ENCODE measurements at regions not wholly inside any gene's neighbourhood (a gene's known extent, or its start where the extent isn't known, plus 50 kb on each side); places are given as distances from the start of the nearest gene placed in this dataset.

DNA sequence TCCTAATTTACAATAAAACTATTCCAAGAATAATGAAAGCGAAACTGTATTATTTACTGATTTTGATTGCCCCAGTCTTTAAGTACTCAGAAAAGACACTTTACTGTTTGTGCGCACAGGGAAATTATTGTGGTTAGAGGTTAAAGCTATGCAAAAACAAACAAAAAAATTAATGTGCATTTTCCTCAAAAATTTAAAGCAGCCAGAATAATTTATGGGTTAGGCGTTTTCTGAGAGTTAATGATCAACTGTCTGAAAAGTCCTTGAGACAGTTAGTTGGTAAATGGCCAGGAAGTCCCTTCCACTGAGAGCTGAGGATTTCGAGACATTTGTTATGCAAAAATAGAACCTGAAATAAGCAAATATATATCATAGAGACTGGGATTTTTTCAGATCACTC, 143.3 kb downstream of the IRS1 start:
- no peak overlapping the region for H3K4me3 ChIP-seq (replicated peaks; ENCODE audit: low read depth, low read length)
- no peak for DNase-seq (ENCODE audit: low read depth)
- TF ChIP-seq, protein P1, sequence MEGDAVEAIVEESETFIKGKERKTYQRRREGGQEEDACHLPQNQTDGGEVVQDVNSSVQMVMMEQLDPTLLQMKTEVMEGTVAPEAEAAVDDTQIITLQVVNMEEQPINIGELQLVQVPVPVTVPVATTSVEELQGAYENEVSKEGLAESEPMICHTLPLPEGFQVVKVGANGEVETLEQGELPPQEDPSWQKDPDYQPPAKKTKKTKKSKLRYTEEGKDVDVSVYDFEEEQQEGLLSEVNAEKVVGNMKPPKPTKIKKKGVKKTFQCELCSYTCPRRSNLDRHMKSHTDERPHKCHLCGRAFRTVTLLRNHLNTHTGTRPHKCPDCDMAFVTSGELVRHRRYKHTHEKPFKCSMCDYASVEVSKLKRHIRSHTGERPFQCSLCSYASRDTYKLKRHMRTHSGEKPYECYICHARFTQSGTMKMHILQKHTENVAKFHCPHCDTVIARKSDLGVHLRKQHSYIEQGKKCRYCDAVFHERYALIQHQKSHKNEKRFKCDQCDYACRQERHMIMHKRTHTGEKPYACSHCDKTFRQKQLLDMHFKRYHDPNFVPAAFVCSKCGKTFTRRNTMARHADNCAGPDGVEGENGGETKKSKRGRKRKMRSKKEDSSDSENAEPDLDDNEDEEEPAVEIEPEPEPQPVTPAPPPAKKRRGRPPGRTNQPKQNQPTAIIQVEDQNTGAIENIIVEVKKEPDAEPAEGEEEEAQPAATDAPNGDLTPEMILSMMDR (IDR thresholded peaks at IDR 0.05; ENCODE audit: low read length, missing control alignments): no peak

GRCh38 chr2:226655871-226656270, 143.7 kb downstream of the IRS1 start:
- no peak for DNase-seq (ENCODE audit: low read depth)
- TF ChIP-seq, protein P1 (IDR thresholded peaks at IDR 0.05; ENCODE audit: low read length, missing control alignments): no peak
- no peak overlapping the region for H3K4me3 ChIP-seq (replicated peaks; ENCODE audit: low read depth, low read length)

DNA sequence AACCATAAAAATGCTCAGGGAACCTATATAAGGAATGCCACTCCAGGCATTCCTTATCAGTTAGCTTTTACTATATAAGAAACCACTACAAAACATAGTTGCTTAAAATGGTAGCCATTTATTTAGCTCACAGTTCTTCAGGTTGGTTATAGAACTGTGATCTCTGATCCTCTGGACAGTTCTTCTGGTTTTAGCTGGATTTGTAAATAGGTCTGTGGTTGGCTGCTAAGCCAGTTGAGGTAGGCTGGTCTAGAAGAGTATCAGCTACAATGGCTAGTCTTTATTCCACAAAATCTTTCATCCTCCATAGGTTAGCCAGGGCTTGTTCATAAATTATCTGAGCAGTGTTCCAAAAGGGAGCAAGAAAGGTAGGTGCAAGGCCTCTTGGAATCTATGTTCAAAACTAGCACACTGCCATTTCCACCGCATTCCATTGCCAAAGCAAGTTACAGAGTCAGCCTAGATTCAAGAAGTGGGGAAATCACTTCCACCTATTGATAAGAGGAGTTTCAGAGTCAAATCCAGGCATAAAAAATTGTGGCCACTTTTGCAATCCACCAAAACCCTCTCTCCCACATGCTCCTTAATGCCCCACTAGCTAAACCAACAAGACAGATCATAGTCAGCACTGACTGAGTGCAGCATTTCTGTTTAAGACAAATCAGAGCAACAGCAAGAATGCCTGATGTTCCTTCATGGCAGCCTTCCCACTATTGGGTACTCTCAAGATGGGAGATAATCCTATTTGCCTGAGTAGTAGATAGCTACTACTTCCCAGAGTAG, 146.4 kb downstream of the IRS1 start:
- H3K4me3 ChIP-seq (replicated peaks; ENCODE audit: low read depth, low read length): no peak overlapping the region
- DNase-seq (ENCODE audit: low read depth): peak; percentile 50
- TF ChIP-seq, protein P1 (IDR thresholded peaks at IDR 0.05; ENCODE audit: low read length, missing control alignments): no peak

GRCh38 chr2:226652369-226652768, 147.3 kb downstream of the IRS1 start:
- H3K4me3 ChIP-seq (replicated peaks; ENCODE audit: low read depth, low read length): no peak overlapping the region
- TF ChIP-seq, protein P1 (IDR thresholded peaks at IDR 0.05; ENCODE audit: low read length, missing control alignments): no peak
- DNase-seq (ENCODE audit: low read depth): peak; percentile 92

- peak; percentile 100 for DNase-seq (ENCODE audit: low read depth)
These were observed 149.6 kb downstream of the IRS1 start for GRCh38 chr2:226649871-226650660.

GRCh38 chr2:226649201-226649600, 150.4 kb downstream of the IRS1 start:
- no peak overlapping the region for H3K4me3 ChIP-seq (replicated peaks; ENCODE audit: low read depth, low read length)
- TF ChIP-seq, protein P1 (IDR thresholded peaks at IDR 0.05; ENCODE audit: low read length, missing control alignments): no peak
- no peak for DNase-seq (ENCODE audit: low read depth)

More at GRCh38 chr2:226649871-226650660, 149.6 kb downstream of the IRS1 start:
- no peak overlapping the region for H3K4me3 ChIP-seq (replicated peaks; ENCODE audit: low read depth, low read length)
- TF ChIP-seq, protein P1 (IDR thresholded peaks at IDR 0.05; ENCODE audit: low read length, missing control alignments): no peak

All from fibroblast of pulmonary artery (primary cell).